GM18520 (cell line): ENCODE measurements at regions not wholly inside any gene's neighbourhood (a gene's known extent, or its start where the extent isn't known, plus 50 kb on each side); places are given as distances from the start of the nearest gene placed in this dataset.

Experiments
- ATAC-seq: cut with Tn5 transposase; IDR thresholded peaks from one replicate; pipeline ENCODE4 v1.9.1; 2021; ENCODE audit not compliant: unreplicated experiment

- ATAC-seq: no peak
Measured at GRCh38 chr2:21676041-21676440, 552.3 kb downstream of the TDRD15 start.

GRCh38 chr2:21676676-21677075 is 552.9 kb downstream of the TDRD15 start:
- ATAC-seq: no peak

GRCh38 chr2:21683838-21684237 is 560.1 kb downstream of the TDRD15 start:
- no peak for ATAC-seq

- no peak for ATAC-seq
Measured at GRCh38 chr2:21687589-21687988, 563.8 kb downstream of the TDRD15 start.

GRCh38 chr2:21690005-21690404 is 566.2 kb downstream of the TDRD15 start:
- no peak for ATAC-seq

- ATAC-seq: no peak
Measured at GRCh38 chr2:21693081-21693480, 569.3 kb downstream of the TDRD15 start.

GRCh38 chr2:21694079-21694878 is 570.5 kb downstream of the TDRD15 start:
- ATAC-seq: no peak

GRCh38 chr2:21696900-21697299 is 573.1 kb downstream of the TDRD15 start:
- ATAC-seq: no peak

GRCh38 chr2:21700644-21701043 is 576.9 kb downstream of the TDRD15 start:
- ATAC-seq: no peak

- ATAC-seq: no peak
Measured at GRCh38 chr2:21710031-21710430, 586.3 kb downstream of the TDRD15 start.

- ATAC-seq: no peak
Measured at GRCh38 chr2:21710496-21710895, 586.7 kb downstream of the TDRD15 start.

GRCh38 chr2:21715887-21716286 is 592.1 kb downstream of the TDRD15 start:
- ATAC-seq: no peak

- no peak for ATAC-seq
Measured at GRCh38 chr2:21727101-21727500, 603.3 kb downstream of the TDRD15 start.

- ATAC-seq: no peak
Measured at GRCh38 chr2:21728133-21728532, 604.4 kb downstream of the TDRD15 start.

GRCh38 chr2:21730141-21730540 is 606.4 kb downstream of the TDRD15 start:
- ATAC-seq: no peak

- ATAC-seq: no peak
Measured at GRCh38 chr2:21740484-21740883, 616.7 kb downstream of the TDRD15 start.

GRCh38 chr2:21746499-21746898 is 622.7 kb downstream of the TDRD15 start:
- no peak for ATAC-seq

- ATAC-seq: no peak
Measured at GRCh38 chr2:21748501-21748900, 624.7 kb downstream of the TDRD15 start.

GRCh38 chr2:21754164-21754788 is 630.5 kb downstream of the TDRD15 start:
- no peak for ATAC-seq

- ATAC-seq: no peak
Measured at GRCh38 chr2:21757805-21758430, 634.1 kb downstream of the TDRD15 start.

- no peak for ATAC-seq
Measured at GRCh38 chr2:21759819-21760218, 636.1 kb downstream of the TDRD15 start.

GRCh38 chr2:21761361-21761760 is 637.6 kb downstream of the TDRD15 start:
- no peak for ATAC-seq
